GM23338 (cell line): ENCODE measurements at regions not wholly inside any gene's neighbourhood (a gene's known extent, or its start where the extent isn't known, plus 50 kb on each side); places are given as distances from the start of the nearest gene placed in this dataset.

Experiments used
- ATAC-seq: fragments of 200-7000 bp; cut with Tn5 transposase; 3 replicates; pipeline ENCODE4 v1.9.1; 2020
- DNase-seq: peaks from one replicate; pipeline ENCODE4 v3.0.0-alpha.2; 2015; ENCODE audit warnings: low spot score
- H2AFZ ChIP-seq: fragments of 200-600 bp; sonication (generic); 2 replicates; pipeline ENCODE4 v1.8.0; 2016; ENCODE audit warnings: antibody characterized with exemption, mild to moderate bottlenecking, moderate library complexity
- H3F3A ChIP-seq: fragments of 200-600 bp; sonication (generic); replicated peaks from 2 replicates; pipeline ENCODE4 v1.8.0; 2017; ENCODE audit warnings: antibody characterized with exemption, mixed run types, low read depth
- H3K27ac ChIP-seq: fragments of 200-600 bp; sonication (generic); 2 replicates; pipeline ENCODE4 v1.6.1; 2016; ENCODE audit warnings: low read depth
- H3K27me3 ChIP-seq: fragments of 200-600 bp; sonication (generic); 2 replicates; pipeline ENCODE4 v1.8.0; 2016; ENCODE audit warnings: mild to moderate bottlenecking, mixed run types, moderate library complexity; ENCODE audit not compliant: insufficient read depth
- H3K36me3 ChIP-seq: fragments of 200-600 bp; sonication (generic); 2 replicates; pipeline ENCODE4 v1.8.0; 2016; ENCODE audit warnings: mild to moderate bottlenecking; ENCODE audit not compliant: insufficient read depth
- H3K4me1 ChIP-seq: fragments of 200-600 bp; sonication (generic); 2 replicates; pipeline ENCODE4 v1.8.0; 2016; ENCODE audit warnings: mild to moderate bottlenecking, moderate library complexity; ENCODE audit not compliant: insufficient read depth
- H3K4me2 ChIP-seq: fragments of 200-600 bp; sonication (generic); 2 replicates; pipeline ENCODE4 v1.7.1; 2017; ENCODE audit warnings: mixed run types
- H3K4me3 ChIP-seq: fragments of 200-600 bp; sonication (generic); 2 replicates; pipeline ENCODE4 v1.6.1; 2016; ENCODE audit warnings: mixed run types
- H3K79me2 ChIP-seq: fragments of 200-600 bp; sonication (generic); replicated peaks from 2 replicates; pipeline ENCODE4 v1.8.0; 2017; ENCODE audit warnings: mild to moderate bottlenecking; ENCODE audit not compliant: insufficient read depth
- H3K9me2 ChIP-seq: fragments of 200-600 bp; sonication (generic); 2 replicates; pipeline ENCODE4 v1.8.0; 2017; ENCODE audit not compliant: insufficient read depth
- H4K20me1 ChIP-seq: fragments of 200-600 bp; sonication (generic); replicated peaks from 2 replicates; pipeline ENCODE4 v1.8.0; 2017; ENCODE audit warnings: mild to moderate bottlenecking; ENCODE audit not compliant: insufficient read depth
- H3K27ac Mint-ChIP-seq: 2 replicates; pipeline ENCODE4 v1.8.0; 2020; ENCODE audit warnings: inconsistent platforms, mild to moderate bottlenecking, moderate library complexity, mixed read lengths
- H3K27me3 Mint-ChIP-seq: 3 replicates; pipeline ENCODE4 v1.8.0; 2022; ENCODE audit warnings: low read depth, mild to moderate bottlenecking, moderate library complexity, mixed read lengths, inconsistent platforms; ENCODE audit not compliant: insufficient read depth, poor library complexity
- H3K36me3 Mint-ChIP-seq: 3 replicates; pipeline ENCODE4 v1.8.0; 2021; ENCODE audit warnings: low read depth, mild to moderate bottlenecking, inconsistent platforms, moderate library complexity, mixed read lengths
- H3K4me1 Mint-ChIP-seq: 3 replicates; pipeline ENCODE4 v1.8.0; 2020; ENCODE audit warnings: mild to moderate bottlenecking, inconsistent platforms, mixed read lengths
- H3K4me3 Mint-ChIP-seq: 3 replicates; pipeline ENCODE4 v1.8.0; 2021; ENCODE audit warnings: moderate library complexity, mild to moderate bottlenecking, inconsistent platforms, mixed read lengths
- H3K9me3 Mint-ChIP-seq: 3 replicates; pipeline ENCODE4 v1.8.0; 2020; ENCODE audit warnings: moderate library complexity, mild to moderate bottlenecking, inconsistent platforms, mixed read lengths
- CREB1 ChIP-seq: fragments of 250-450 bp; sonication (Bioruptor Pico); IDR thresholded peaks from 2 replicates; pipeline ENCODE4 v1.5.0; 2020; ENCODE audit warnings: low read depth, mild to moderate bottlenecking, moderate library complexity
- EZH2 ChIP-seq: fragments of 200-600 bp; sonication (generic); IDR thresholded peaks from one replicate; pipeline ENCODE4 v1.8.0; 2017; ENCODE audit warnings: antibody characterized with exemption, mild to moderate bottlenecking, low read depth; ENCODE audit not compliant: unreplicated experiment
- EZH2phosphoT487 ChIP-seq: fragments of 200-600 bp; sonication (generic); IDR thresholded peaks from one replicate; pipeline ENCODE4 v1.8.1; 2018; ENCODE audit warnings: antibody characterized with exemption; ENCODE audit not compliant: unreplicated experiment
- JUNB ChIP-seq: IDR thresholded peaks from one replicate; pipeline ENCODE4 v1.6.1; 2016; ENCODE audit warnings: antibody characterized with exemption; ENCODE audit not compliant: unreplicated experiment
- NANOG ChIP-seq: IDR thresholded peaks from 2 replicates; pipeline ENCODE4 v1.6.1; 2016; ENCODE audit warnings: antibody characterized with exemption, borderline replicate concordance
- POLR2AphosphoS5 ChIP-seq: IDR thresholded peaks from 2 replicates; pipeline ENCODE4 v1.6.1; 2016; ENCODE audit warnings: antibody characterized with exemption, low read depth
- STAT1 ChIP-seq: IDR thresholded peaks from one replicate; pipeline ENCODE4 v1.6.1; 2016; ENCODE audit warnings: antibody characterized with exemption; ENCODE audit not compliant: unreplicated experiment
- ZNF114 ChIP-seq: fragments of 250-450 bp; sonication (Bioruptor Pico); IDR thresholded peaks from 2 replicates; pipeline ENCODE4 v1.5.0; 2020; ENCODE audit warnings: mild to moderate bottlenecking, moderate library complexity
- ZNF331 ChIP-seq: fragments of 250-450 bp; sonication (Bioruptor Pico); IDR thresholded peaks from 2 replicates; pipeline ENCODE4 v1.5.0; 2020; ENCODE audit warnings: low read depth, mild to moderate bottlenecking, moderate library complexity
- TF ChIP-seq, protein P1 (sequence below): IDR thresholded peaks from one replicate; pipeline ENCODE4 v1.6.1; 2018; ENCODE audit warnings: antibody characterized with exemption; ENCODE audit not compliant: unreplicated experiment
- TF ChIP-seq, protein P2 (sequence below), 2 experiments: fragments of 200-600 bp in 1 of 2; sonication (generic) in 1 of 2; conservative IDR thresholded peaks; 2 replicates each; pipeline versions ENCODE4 v1.5.1 to v1.6.1; 2016 to 2017; ENCODE audit warnings: antibody characterized with exemption in 2 of 2, low read depth in 2 of 2, mild to moderate bottlenecking in 2 of 2, moderate library complexity in 1 of 2
- TF ChIP-seq, protein P3 (sequence below): fragments of 250-450 bp; sonication (Bioruptor Pico); IDR thresholded peaks from 2 replicates; pipeline ENCODE4 v1.5.0; 2020; ENCODE audit warnings: mild to moderate bottlenecking, moderate library complexity
- TF ChIP-seq, protein P4 (sequence below): IDR thresholded peaks from 2 replicates; pipeline ENCODE4 v1.6.1; 2016; ENCODE audit warnings: antibody characterized with exemption

DNA sequence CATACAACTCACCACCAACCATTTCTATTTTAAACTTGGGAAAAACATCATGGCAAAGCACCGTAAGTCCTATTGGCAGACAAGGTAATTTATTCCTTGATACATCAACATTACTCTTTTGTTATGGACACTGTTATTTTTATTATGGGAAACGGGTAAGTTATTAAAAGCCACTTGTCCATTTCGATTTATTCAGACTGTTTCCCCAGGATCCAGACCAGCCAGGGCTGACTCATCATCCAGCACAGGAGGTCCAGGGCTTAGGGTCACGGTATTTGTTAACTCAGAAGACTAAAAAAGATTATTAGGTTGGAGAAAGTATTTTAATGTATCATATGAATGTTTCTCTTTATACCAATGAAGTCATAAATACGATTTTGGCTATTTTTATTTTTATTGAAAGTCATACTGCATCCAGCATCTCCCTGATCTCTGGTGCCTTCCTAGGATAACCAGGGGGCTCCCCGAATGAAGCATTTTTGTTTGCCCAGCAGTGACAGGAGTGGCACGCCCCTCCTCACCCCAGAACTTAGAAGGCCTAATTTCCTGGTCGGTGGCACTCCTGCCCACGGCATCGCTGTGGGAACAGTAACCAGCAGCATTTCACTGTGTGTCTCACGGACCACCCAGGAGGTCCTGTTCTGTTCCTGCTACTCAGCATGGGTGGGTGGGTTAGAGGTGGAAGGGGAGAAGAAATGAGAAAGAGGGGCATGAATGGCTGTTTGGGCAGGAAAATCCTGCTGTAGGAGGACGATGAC, 446.1 kb downstream of the EIPR1 start:
- ATAC-seq (no peak), DNase-seq (no peak)
- no peak overlapping the region for H3K4me2 ChIP-seq
- Mint-ChIP-seq H3K27ac (no peak overlapping the region), H3K9me3 (peaks cover 30% of the 10 kb centered on the region), H3K36me3 (peaks cover 4% of the 10 kb centered on the region; the same call in 2 of the 3 replicates), H3K27me3 (peaks cover 5% of the 10 kb centered on the region), H3K4me1 (no peaks in the 10 kb centered on the region), H3K4me3 (no peak overlapping the region)
- no peaks in the 10 kb centered on the region; the same call in 1 of the 2 replicates for H3K9me2 ChIP-seq
- H3K4me3 ChIP-seq: no peak overlapping the region
- TF ChIP-seq CREB1: no peak
- no peak for TF ChIP-seq EZH2phosphoT487
- no peak for TF ChIP-seq POLR2AphosphoS5
- no peak for TF ChIP-seq JUNB
- no peak for TF ChIP-seq ZNF331 (CRISPR knock-in tag)
- TF ChIP-seq, protein P1, sequence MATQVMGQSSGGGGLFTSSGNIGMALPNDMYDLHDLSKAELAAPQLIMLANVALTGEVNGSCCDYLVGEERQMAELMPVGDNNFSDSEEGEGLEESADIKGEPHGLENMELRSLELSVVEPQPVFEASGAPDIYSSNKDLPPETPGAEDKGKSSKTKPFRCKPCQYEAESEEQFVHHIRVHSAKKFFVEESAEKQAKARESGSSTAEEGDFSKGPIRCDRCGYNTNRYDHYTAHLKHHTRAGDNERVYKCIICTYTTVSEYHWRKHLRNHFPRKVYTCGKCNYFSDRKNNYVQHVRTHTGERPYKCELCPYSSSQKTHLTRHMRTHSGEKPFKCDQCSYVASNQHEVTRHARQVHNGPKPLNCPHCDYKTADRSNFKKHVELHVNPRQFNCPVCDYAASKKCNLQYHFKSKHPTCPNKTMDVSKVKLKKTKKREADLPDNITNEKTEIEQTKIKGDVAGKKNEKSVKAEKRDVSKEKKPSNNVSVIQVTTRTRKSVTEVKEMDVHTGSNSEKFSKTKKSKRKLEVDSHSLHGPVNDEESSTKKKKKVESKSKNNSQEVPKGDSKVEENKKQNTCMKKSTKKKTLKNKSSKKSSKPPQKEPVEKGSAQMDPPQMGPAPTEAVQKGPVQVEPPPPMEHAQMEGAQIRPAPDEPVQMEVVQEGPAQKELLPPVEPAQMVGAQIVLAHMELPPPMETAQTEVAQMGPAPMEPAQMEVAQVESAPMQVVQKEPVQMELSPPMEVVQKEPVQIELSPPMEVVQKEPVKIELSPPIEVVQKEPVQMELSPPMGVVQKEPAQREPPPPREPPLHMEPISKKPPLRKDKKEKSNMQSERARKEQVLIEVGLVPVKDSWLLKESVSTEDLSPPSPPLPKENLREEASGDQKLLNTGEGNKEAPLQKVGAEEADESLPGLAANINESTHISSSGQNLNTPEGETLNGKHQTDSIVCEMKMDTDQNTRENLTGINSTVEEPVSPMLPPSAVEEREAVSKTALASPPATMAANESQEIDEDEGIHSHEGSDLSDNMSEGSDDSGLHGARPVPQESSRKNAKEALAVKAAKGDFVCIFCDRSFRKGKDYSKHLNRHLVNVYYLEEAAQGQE: no peak
- TF ChIP-seq, protein P2, sequence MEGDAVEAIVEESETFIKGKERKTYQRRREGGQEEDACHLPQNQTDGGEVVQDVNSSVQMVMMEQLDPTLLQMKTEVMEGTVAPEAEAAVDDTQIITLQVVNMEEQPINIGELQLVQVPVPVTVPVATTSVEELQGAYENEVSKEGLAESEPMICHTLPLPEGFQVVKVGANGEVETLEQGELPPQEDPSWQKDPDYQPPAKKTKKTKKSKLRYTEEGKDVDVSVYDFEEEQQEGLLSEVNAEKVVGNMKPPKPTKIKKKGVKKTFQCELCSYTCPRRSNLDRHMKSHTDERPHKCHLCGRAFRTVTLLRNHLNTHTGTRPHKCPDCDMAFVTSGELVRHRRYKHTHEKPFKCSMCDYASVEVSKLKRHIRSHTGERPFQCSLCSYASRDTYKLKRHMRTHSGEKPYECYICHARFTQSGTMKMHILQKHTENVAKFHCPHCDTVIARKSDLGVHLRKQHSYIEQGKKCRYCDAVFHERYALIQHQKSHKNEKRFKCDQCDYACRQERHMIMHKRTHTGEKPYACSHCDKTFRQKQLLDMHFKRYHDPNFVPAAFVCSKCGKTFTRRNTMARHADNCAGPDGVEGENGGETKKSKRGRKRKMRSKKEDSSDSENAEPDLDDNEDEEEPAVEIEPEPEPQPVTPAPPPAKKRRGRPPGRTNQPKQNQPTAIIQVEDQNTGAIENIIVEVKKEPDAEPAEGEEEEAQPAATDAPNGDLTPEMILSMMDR (conservative IDR thresholded peaks at IDR 0.05; ENCODE audit: low read depth in 2 of 2): no peak
- TF ChIP-seq ZNF114: no peak
- no peak for TF ChIP-seq NANOG
- no peak for TF ChIP-seq STAT1
- TF ChIP-seq, protein P3, sequence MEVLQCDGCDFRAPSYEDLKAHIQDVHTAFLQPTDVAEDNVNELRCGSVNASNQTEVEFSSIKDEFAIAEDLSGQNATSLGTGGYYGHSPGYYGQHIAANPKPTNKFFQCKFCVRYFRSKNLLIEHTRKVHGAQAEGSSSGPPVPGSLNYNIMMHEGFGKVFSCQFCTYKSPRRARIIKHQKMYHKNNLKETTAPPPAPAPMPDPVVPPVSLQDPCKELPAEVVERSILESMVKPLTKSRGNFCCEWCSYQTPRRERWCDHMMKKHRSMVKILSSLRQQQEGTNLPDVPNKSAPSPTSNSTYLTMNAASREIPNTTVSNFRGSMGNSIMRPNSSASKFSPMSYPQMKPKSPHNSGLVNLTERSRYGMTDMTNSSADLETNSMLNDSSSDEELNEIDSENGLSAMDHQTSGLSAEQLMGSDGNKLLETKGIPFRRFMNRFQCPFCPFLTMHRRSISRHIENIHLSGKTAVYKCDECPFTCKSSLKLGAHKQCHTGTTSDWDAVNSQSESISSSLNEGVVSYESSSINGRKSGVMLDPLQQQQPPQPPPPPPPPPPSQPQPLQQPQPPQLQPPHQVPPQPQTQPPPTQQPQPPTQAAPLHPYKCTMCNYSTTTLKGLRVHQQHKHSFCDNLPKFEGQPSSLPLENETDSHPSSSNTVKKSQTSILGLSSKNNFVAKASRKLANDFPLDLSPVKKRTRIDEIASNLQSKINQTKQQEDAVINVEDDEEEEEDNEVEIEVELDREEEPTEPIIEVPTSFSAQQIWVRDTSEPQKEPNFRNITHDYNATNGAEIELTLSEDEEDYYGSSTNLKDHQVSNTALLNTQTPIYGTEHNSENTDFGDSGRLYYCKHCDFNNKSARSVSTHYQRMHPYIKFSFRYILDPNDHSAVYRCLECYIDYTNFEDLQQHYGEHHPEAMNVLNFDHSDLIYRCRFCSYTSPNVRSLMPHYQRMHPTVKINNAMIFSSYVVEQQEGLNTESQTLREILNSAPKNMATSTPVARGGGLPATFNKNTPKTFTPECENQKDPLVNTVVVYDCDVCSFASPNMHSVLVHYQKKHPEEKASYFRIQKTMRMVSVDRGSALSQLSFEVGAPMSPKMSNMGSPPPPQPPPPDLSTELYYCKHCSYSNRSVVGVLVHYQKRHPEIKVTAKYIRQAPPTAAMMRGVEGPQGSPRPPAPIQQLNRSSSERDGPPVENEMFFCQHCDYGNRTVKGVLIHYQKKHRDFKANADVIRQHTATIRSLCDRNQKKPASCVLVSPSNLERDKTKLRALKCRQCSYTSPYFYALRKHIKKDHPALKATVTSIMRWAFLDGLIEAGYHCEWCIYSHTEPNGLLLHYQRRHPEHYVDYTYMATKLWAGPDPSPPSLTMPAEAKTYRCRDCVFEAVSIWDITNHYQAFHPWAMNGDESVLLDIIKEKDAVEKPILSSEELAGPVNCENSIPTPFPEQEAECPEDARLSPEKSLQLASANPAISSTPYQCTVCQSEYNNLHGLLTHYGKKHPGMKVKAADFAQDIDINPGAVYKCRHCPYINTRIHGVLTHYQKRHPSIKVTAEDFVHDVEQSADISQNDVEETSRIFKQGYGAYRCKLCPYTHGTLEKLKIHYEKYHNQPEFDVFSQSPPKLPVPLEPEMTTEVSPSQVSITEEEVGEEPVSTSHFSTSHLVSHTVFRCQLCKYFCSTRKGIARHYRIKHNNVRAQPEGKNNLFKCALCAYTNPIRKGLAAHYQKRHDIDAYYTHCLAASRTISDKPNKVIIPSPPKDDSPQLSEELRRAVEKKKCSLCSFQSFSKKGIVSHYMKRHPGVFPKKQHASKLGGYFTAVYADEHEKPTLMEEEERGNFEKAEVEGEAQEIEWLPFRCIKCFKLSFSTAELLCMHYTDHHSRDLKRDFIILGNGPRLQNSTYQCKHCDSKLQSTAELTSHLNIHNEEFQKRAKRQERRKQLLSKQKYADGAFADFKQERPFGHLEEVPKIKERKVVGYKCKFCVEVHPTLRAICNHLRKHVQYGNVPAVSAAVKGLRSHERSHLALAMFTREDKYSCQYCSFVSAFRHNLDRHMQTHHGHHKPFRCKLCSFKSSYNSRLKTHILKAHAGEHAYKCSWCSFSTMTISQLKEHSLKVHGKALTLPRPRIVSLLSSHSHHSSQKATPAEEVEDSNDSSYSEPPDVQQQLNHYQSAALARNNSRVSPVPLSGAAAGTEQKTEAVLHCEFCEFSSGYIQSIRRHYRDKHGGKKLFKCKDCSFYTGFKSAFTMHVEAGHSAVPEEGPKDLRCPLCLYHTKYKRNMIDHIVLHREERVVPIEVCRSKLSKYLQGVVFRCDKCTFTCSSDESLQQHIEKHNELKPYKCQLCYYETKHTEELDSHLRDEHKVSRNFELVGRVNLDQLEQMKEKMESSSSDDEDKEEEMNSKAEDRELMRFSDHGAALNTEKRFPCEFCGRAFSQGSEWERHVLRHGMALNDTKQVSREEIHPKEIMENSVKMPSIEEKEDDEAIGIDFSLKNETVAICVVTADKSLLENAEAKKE: no peak
- no peak for TF ChIP-seq EZH2
- TF ChIP-seq, protein P4, sequence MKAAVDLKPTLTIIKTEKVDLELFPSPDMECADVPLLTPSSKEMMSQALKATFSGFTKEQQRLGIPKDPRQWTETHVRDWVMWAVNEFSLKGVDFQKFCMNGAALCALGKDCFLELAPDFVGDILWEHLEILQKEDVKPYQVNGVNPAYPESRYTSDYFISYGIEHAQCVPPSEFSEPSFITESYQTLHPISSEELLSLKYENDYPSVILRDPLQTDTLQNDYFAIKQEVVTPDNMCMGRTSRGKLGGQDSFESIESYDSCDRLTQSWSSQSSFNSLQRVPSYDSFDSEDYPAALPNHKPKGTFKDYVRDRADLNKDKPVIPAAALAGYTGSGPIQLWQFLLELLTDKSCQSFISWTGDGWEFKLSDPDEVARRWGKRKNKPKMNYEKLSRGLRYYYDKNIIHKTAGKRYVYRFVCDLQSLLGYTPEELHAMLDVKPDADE: no peak
- no peaks in the 10 kb centered on the region for H3K27me3 ChIP-seq
- no peaks in the 10 kb centered on the region for H4K20me1 ChIP-seq
- H3K4me1 ChIP-seq: no peaks in the 10 kb centered on the region
- no peak overlapping the region for H3K27ac ChIP-seq
- no peaks in the 10 kb centered on the region for H3K79me2 ChIP-seq
- H3K36me3 ChIP-seq: no peaks in the 10 kb centered on the region
- H3F3A ChIP-seq: no peaks in the 10 kb centered on the region
- H2AFZ ChIP-seq: no peak overlapping the region
